Stimulated activated CD4-positive, alpha-beta T cell treated with anti-CD3 and anti-CD28 coated beads, Interleukin-2, amount 100 ng/mL, for 48 hours (primary cell): ENCODE measurements at regions not wholly inside any gene's neighbourhood (a gene's known extent, or its start where the extent isn't known, plus 50 kb on each side); places are given as distances from the start of the nearest gene placed in this dataset.
A peak's percentile ranks its signal among the peaks of the same experiment; 100 is the strongest.

Experiments used
- DNase-seq, 2 donors: peaks; one replicate each; pipeline ENCODE4 v3.0.0-alpha.2; 2020

DNA sequence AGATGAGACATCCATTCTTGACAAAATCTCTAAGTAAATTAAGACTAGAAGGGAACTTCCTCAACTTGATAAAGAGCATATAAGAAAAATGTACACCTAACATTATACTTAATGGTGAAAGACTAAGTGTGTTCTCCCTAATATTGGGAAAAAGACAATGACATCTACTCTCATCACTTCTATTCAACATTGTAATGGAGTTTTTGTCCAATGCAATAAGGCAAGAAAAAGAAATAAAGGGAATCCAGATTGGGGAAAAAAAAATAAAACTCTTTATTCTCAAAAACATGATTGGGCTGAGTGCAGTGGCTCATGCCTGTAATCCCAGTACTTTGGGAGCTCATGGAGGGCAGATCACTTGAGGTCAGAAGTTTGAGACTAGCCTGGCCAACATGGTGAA lies 131.1 kb upstream of the JUN start:
- no peak for DNase-seq

- DNase-seq = no peak
Measured at GRCh38 chr1:58917436-58917835, 133.6 kb upstream of the JUN start.

GRCh38 chr1:58919226-58919958 lies 135.5 kb upstream of the JUN start:
- no peak for DNase-seq

GRCh38 chr1:58919959-58920321 lies 136.1 kb upstream of the JUN start:
- no peak for DNase-seq

DNA sequence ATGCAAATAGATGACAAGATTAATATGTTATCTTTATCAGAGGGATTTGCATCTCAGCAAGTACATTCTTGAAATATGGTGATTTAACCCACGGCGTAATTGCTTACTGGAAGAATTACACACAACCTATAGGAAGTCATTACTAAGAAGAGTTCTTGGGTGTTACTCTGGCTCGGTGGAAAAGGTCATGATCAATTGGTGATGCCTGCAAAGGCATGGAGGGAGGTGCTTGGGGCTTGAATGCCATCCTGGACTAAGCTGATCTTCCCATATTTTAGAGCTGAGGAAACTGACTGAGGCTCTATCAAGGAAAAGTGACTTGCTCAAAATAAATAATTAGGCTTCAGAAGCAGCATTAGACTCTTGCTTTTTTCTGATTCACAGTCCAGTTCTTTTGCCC lies 137.5 kb upstream of the JUN start:
- DNase-seq = no peak

GRCh38 chr1:58921751-58922150 lies 137.9 kb upstream of the JUN start:
- no peak for DNase-seq

- no peak for DNase-seq
Measured at GRCh38 chr1:58922302-58923089, 138.6 kb upstream of the JUN start.

- DNase-seq = no peak
Measured at GRCh38 chr1:58923090-58923470, 139.2 kb upstream of the JUN start.

- DNase-seq = no peak
Measured at GRCh38 chr1:58924016-58924565, 140.2 kb upstream of the JUN start.

DNA sequence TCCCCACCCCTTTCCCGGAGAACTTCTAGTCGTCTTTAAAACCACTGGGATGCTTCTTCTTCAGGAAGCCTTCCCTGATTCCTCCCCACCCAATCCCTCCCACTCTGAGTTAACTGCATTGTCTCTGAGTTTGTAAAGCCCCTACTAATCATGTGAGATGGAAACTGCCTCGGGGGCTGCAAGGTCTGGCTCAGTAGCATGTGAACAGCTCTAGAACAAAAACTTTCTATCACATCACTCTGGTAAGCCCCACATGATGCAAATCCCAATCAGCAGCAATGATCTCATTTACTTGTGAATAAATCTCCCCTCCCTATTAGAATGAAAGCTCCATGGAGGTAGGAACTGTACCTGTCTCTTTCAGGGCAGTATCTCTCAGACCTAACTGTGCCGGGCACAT lies 141.0 kb upstream of the JUN start:
- no peak for DNase-seq

DNA sequence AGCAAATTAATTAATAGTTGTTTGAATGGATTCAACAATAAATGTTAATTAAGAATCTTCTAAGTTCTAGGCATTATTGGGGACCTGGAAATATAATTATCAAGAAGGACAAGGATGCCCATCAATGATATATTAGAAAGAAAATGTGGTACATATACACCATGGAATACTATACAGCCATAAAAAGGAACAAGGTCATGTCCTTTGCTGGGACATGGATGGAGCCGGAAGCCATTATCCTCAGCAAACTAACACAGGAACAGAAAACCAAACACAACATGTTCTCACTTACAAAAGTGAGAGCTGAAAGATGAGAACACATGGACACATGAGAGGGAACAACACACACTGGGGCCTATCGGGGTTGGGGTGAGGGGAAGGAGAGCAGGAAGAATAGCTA lies 141.4 kb upstream of the JUN start:
- no peak for DNase-seq

DNA sequence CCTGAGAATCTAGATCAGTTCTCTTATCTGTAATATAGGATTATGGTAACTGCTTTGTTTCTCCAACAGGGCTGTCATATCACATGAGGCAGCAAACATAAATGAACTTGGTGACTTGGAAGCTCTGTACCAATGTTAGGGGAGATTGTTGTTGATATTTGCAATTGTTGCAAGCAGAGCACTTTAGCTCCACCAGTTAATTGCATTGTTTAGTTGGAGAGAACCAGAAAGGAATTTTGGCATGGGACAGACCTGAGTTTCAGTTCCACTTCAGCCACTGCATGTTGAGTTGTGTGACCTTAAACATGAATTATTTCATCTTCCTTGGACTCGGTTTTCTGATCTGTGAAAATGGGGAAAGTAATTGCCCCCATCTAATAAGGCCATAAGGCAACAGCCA lies 142.3 kb upstream of the JUN start:
- no peak for DNase-seq

DNA sequence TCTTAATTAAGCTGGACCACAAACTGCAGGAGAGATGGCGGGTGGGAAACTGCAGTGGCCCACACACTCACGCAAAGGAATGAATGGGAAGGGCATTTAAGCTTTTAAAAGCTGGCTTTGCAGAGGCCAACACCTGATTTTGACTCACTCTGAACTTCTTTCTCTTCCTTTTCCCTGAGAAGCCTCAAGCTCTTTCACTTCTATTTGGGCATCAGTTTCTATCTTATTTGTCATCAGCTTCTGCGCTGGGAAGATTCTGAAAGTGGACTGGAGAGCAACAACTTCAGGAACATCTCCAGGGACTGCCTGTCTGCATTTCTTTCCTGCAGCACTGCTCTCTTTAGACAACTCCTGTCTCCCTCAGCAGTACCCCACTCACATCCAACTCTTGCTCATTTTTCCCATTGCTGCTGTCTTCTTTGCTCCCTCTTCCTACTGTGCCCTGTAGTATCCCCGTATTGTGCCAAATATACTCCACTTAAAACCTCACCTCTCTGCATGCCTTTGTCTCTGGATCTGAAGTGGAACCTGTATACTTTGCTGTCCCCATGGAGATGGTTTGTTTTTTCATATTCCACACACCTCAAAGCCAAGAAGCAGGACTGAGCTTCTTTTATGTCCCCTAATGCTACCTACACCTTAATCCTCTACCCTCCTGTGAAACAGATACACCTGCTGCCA lies 143.3 kb upstream of the JUN start:
- no peak for DNase-seq

DNA sequence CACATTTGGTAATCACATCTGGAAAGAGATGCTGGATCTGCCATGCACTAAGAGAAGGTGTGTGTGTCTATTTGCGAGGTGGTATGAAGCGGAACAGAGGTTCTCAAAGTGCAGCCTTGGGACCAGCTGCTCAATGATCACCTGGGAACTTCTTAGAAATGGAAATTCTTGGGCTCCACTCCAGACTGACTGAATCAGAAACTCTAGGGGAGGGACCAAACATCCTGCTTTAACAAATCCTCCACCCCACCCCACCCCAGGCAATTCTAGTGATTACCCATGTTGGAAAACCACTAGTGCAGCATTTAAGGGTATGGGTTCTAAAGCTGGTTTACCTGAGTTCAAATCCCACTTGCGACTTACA lies 143.9 kb upstream of the JUN start:
- no peak for DNase-seq

DNA sequence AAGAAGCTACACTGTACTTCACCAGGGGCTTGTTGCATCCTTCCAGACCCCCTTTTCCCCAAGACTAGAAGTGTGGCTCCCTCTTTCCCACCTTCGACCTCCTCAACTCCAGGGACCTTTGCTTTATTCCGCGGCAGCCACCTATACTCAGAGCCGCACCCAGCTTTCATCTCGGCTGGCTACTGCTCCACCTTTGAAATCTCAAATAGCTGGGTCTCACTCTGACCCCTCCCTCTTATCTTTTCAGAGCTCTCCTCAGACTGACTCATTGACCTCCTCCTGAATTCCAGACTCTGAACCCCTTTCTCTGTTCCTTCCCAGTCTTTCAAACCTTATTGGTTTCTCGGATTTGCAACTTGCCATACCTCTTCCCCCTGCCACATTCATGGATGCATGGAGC lies 144.7 kb upstream of the JUN start:
- no peak for DNase-seq

- DNase-seq = peak; percentile 34 to 46
Measured at GRCh38 chr1:58929671-58930325, 146.0 kb upstream of the JUN start.

DNA sequence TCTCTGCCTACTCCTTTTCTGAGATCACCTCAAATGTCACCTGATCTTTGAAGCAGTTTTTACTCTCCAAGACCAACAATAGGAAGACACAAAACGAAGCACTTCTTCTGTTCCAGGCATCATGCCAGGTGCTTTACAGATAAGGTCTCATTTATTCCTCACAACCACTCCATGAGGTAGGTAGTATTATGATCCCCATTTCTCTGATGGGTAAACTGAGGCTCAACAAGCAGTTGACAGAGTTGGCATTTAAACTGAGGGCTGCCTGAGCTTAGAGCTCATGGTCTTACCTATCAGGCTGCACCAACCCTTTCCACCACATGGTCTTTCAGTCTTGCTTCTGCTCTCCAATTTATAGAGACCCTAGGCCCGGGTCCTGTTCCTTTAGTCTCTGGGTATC lies 147.2 kb upstream of the JUN start:
- no peak for DNase-seq

DNA sequence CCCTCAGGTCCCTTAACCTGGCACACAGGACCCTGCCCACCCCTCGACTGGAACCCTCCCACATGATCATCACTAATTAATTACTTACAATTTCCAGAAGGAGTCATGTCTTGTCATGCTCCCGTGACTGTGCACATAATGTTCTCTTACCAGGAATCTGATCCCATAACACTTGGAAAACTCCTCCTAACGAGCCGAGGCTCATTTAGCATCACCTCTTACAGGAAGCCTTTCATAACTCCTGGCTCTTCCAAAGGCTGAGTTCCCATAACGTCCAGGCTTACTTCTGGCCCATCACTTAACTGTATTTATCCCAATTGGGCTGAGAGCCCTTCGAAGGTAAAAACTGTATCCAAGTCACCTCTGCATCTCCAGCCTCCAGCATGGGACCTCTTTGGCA lies 147.9 kb upstream of the JUN start:
- no peak for DNase-seq

DNA sequence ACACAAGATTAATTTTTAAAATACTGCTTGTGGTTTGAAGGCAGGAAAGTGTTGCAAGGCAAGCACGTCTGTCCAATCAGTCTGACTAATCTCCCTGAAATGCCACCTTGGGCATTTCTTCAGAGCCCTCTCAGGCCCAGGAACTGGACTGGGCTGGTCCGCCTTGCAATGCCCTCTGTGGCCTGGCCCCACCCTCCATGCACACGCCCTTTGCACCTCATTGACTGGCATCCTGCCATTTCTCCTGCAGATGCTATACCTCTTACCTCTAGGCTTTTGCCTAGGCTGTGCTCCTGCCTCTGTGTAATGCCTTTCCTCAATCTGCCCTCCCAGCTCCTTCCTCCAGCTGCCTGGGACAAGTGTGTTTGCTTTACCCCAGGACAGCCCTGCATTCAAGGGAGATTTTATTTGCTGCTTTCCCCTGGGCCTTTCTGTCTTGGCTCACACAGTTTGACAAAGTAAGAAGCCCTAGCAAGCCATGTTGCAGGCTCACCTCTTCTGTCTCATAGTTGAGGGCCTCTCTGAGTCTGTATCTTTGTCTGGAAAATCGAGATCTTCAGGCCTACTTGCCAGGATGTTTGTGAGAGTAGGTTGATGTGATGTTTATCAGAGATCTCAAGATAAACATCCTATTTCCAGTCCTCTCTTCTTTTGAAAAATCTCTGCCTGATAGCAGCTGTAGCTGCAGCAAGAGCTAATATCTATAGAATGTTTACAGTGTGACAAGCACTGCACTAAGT lies 149.2 kb upstream of the JUN start:
- DNase-seq = no peak

GRCh38 chr1:58933599-58933926 lies 149.7 kb upstream of the JUN start:
- DNase-seq = no peak

- no peak for DNase-seq
Measured at GRCh38 chr1:58934706-58935105, 150.9 kb upstream of the JUN start.

DNA sequence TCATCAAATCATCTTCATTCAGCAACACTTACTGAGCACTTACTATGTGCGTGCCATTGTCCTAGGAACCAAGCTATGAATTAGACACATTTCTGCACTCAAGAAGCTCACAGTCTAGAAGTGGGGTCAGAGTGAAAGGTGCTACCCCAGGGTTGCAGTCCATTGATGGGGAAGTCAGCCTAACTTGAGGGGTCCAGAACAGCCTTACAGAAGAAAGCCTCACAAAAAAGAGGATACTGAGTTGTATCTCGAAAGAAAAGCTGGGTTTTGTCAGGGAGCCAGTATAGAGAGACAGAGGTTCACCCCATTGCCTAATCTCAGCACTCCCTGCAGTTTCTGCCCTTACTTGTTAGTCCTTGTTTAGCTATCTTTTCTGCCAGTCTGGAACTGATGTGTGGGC lies 153.1 kb upstream of the JUN start:
- DNase-seq = no peak

DNA sequence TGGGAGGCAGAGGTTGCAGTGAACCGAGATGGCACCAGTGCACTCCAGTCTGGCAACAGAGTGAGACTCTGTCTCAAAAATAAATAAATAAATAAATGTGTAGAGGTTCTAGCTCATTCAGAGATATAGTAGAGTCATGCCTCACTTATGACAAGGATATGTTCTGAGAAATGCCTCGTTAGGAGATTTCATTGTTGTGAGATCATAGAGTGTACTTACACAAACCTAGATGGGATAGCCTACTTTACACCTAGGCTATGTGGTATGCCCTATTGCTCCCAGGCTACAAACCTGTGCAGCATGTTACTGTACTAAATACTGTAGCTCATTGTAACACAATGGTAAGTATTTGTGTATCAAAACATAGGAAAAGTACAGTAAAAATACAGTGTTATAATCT lies 155.3 kb upstream of the JUN start:
- DNase-seq = no peak
